ENCODE measurements at regions not wholly inside any gene's neighbourhood (a gene's known extent, or its start where the extent isn't known, plus 50 kb on each side); places are given as distances from the start of the nearest gene placed in this dataset.

- TF ChIP-seq REST (IDR thresholded peaks at IDR 0.05; ENCODE audit: unreplicated experiment) (no peak), ZNF331 (CRISPR knock-in tag; IDR thresholded peaks at IDR 0.05; ENCODE audit: low read depth) (no peak), ZNF462 (CRISPR knock-in tag; IDR thresholded peaks at IDR 0.05) (no peak), JUNB (IDR thresholded peaks at IDR 0.05; ENCODE audit: unreplicated experiment) (no peak), ETS1 (IDR thresholded peaks at IDR 0.05) (no peak), POLR2AphosphoS5 (IDR thresholded peaks at IDR 0.05; ENCODE audit: low read depth) (no peak)
Measured at GRCh38 chr22:48688366-48688765, 1139.3 kb downstream of the BRD1 start (continued).

Measured in GM23338 (cell line).